HG02798 (cell line): ENCODE measurements at regions not wholly inside any gene's neighbourhood (a gene's known extent, or its start where the extent isn't known, plus 50 kb on each side); places are given as distances from the start of the nearest gene placed in this dataset.
"Not testable (repeated sequence)": the region's sequence is repeated elsewhere in the genome, so short reads cannot be mapped to it uniquely, and the experiment has no call there.

ENCODE experiments used
- ATAC-seq: cut with Tn5 transposase; IDR thresholded peaks from one replicate; pipeline ENCODE4 v1.9.1; 2021; ENCODE audit warnings: mild to moderate bottlenecking; ENCODE audit not compliant: unreplicated experiment, poor library complexity

DNA sequence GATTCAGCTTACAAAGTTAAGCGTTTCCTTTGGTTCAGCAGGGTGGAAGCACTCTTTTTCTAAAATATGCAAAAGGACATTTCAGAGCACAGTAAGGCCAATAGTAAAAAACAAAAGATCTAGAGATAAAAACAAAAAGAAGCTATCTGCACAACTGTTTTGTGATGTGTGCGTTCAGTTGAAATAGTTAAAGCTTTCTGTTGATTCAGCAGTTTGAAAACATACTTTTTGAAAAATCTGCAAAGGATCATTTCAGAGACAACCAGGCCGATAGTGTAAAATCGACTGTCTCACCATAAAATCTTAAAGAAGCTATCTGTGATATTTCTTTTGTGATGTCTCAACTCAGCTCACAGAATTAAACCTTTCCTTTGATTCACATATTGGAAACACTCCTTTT, 300.0 kb upstream of the ALG10B start:
- no peak for ATAC-seq

DNA sequence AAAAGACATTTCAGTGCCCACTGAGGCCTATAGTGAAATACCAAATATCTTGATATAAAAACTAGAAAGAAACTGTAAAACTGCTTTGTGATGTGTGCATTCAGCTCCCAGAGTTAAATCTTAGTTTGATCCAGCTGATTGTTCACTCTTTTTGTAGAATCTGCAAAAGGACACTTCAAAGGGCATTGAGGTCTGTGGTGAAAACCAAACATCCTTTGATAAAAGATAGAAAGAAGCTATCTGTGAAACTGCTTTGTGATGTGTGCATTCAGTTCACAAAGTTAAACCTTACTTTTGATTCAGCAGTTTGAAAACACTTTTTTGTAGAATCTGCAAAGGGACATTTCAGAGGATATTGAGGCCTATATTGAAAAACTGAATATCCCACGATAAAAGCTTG, 290.7 kb upstream of the ALG10B start:
- ATAC-seq = no peak

GRCh38 chr12:38053113-38053512, 263.5 kb upstream of the ALG10B start:
- ATAC-seq = no peak

- no peak for ATAC-seq
Measured at GRCh38 chr12:38053655-38054464, 262.7 kb upstream of the ALG10B start.

- no peak for ATAC-seq
Measured at GRCh38 chr12:38056701-38057689, 259.6 kb upstream of the ALG10B start.

GRCh38 chr12:38099686-38100085, 216.9 kb upstream of the ALG10B start:
- no peak for ATAC-seq

DNA sequence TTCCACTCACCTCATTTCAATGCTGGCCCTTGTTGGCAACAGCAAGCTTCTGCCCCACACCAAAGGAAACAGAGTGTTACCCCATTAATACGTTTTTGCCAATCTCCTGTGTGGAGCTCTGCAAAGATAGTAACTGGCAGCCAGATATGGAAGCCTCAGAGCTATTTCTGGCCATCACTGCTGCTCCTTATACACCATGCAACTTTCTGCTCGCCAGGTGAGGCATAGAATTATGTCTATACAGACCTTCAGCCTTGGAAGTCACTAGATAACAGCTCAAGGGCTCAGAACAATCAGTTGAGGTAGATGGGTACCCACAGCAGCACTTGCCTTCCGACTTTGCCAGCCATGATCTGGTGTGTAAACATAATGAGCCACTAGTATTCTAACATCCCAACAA, 214.8 kb upstream of the ALG10B start:
- ATAC-seq = no peak

DNA sequence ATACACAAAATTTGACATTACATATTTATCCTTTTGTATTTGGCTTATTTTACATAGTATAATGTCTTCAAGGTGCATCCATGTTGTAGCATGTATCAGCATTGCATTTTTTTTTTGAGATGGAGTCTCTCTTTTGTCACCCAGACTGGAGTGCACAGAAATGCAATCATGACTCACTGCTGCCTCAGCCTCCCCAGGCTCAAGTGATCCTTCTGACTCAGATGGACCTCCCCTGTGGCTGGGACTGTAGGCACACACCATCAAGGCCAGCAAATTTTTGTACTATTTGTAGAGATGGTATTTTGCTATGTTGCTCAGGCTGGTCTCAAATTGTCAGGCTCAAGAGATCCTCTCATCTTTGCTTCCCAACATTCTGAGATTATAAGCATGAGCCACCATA, 214.4 kb upstream of the ALG10B start:
- ATAC-seq = no peak

GRCh38 chr12:38110026-38110699, 206.4 kb upstream of the ALG10B start:
- ATAC-seq = no peak

- no peak for ATAC-seq
Measured at GRCh38 chr12:38113991-38114390, 202.6 kb upstream of the ALG10B start.

DNA sequence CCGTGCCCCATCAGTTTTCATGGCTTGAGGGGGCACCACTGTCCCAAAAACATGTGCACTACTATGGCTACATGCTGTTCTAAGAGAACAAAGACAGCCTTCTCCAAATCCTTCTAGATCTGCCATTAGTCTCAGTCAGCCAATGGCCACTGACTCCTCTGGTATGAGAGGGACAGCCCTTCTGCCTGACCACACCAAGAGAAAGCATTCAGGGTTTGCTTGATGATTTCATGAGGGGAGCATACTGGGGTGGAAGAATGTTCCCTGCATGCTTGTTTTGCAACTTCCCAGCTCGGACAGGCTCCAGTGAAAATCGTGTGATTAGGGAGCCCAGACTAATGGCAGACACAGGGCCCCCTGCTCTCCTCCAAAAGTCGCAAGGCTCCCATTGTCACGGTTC, 199.6 kb upstream of the ALG10B start:
- ATAC-seq = no peak

- no peak for ATAC-seq
Measured at GRCh38 chr12:38118632-38119031, 197.9 kb upstream of the ALG10B start.

DNA sequence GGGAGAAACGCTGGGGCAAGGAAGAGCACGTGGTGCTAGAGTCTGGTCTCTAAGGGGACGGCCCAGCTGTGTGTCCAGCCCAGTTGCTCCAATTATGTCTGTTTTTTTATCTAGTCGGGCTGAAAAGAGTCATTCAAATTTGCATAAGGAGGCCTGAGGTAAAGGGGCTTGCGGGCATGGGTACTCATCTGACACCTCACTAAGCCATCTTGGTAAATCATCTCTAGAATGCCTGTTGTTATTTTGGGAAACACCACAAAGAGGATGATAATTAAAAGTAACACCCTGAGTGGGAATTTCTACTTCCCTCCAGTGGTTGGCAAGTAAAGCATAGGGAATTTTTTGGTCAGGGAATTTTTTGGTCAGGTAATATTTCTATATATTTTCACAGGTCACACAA, 196.1 kb upstream of the ALG10B start:
- peak; percentile 57 for ATAC-seq

GRCh38 chr12:38123028-38123427, 193.5 kb upstream of the ALG10B start:
- ATAC-seq = not testable (repeated sequence)

GRCh38 chr12:38123566-38124246, 192.9 kb upstream of the ALG10B start:
- no peak for ATAC-seq

DNA sequence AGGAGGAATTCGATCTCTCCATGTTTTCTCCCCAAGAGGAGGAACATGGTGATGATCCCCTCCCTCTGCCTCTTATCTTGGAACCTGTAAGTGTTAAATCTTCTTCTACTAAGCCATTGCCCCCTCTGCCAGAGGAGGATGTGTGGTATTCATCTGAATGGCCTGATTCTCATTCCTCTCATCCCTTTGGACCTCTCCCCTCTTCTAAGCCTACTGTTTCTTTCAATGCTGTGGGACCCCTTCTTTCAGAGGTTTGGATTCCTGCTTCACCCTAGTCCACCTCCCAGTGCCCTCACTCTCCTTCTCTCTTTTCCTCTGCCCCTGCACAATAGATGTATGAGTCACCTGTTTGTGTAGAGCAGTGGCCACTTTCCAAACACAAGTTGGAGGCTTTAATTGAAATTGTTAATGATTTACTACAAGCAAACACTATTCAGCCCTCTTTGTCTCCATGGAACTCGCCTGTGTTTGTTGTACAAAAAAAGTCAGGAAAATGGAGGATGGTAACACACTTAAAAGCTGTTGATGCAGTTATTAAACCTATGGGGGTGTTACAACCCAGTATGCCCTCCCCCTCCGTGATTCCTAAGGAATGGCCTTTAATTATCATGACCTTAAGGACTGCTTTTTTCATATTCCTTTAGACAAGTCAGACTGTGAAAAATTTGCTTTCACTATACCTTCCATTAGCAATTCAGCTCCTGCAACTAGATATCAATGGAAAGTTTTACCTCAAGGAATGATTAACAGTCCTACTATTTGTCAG, 192.1 kb upstream of the ALG10B start:
- ATAC-seq = no peak

- ATAC-seq = no peak
Measured at GRCh38 chr12:38132139-38132538, 184.4 kb upstream of the ALG10B start.

- ATAC-seq = no peak
Measured at GRCh38 chr12:38137287-38137686, 179.3 kb upstream of the ALG10B start.

- no peak for ATAC-seq
Measured at GRCh38 chr12:38137716-38138115, 178.9 kb upstream of the ALG10B start.
